ENCODE measurements at regions not wholly inside any gene's neighbourhood (a gene's known extent, or its start where the extent isn't known, plus 50 kb on each side); places are given as distances from the start of the nearest gene placed in this dataset.
"Not testable (repeated sequence)": the region's sequence is repeated elsewhere in the genome, so short reads cannot be mapped to it uniquely, and the experiment has no call there.

- no peaks in the 10 kb centered on the region for H3K4me1 ChIP-seq
- H3K27ac ChIP-seq = no peak overlapping the region
- intact Hi-C loops (cut with DNase I; ENCODE audit: low total_unique reads) = no loop called here
- H3K36me3 ChIP-seq = no peaks in the 10 kb centered on the region
- no peak for DNase-seq (ENCODE audit: low spot score in 2 of 2)
- no peaks in the 10 kb centered on the region for H3K27me3 ChIP-seq
- H3K4me3 ChIP-seq = no peak overlapping the region
- TF ChIP-seq CTCF (IDR thresholded peaks at IDR 0.05) = no peak
- TF ChIP-seq POLR2A (IDR thresholded peaks at IDR 0.05) = no peak
- no peak for TF ChIP-seq POLR2AphosphoS5 (IDR thresholded peaks at IDR 0.05)
- H3K9me3 ChIP-seq = no peaks in the 10 kb centered on the region
Observed at GRCh38 chr5:3092211-3092610, 340.7 kb upstream of the IRX2 start.

- intact Hi-C loops (cut with DNase I; ENCODE audit: low total_unique reads) = no loop called here
- Histone ChIP-seq H3K9me3 (no peaks in the 10 kb centered on the region), H3K4me3 (no peak overlapping the region), H3K27ac (no peak overlapping the region), H3K4me1 (no peaks in the 10 kb centered on the region), H3K27me3 (no peaks in the 10 kb centered on the region), H3K36me3 (no peaks in the 10 kb centered on the region)
- no peak for DNase-seq (ENCODE audit: low spot score in 2 of 2)
- no peak for TF ChIP-seq CTCF (IDR thresholded peaks at IDR 0.05)
- TF ChIP-seq POLR2AphosphoS5 (IDR thresholded peaks at IDR 0.05) = no peak
- no peak for TF ChIP-seq POLR2A (IDR thresholded peaks at IDR 0.05)
Observed at GRCh38 chr5:3091040-3091774, 339.7 kb upstream of the IRX2 start.

GRCh38 chr5:3090305-3090704, 338.8 kb upstream of the IRX2 start:
- H3K27me3 ChIP-seq; H3K4me3 ChIP-seq; H3K36me3 ChIP-seq; H3K9me3 ChIP-seq; intact Hi-C loops (cut with DNase I; ENCODE audit: low total_unique reads); H3K27ac ChIP-seq; DNase-seq (ENCODE audit: low spot score in 2 of 2); H3K4me1 ChIP-seq: not testable (repeated sequence)

- no peak overlapping the region for H3K27ac ChIP-seq
- intact Hi-C loops (cut with DNase I; ENCODE audit: low total_unique reads) = no loop called here
- no peak for DNase-seq (ENCODE audit: low spot score in 2 of 2)
- no peaks in the 10 kb centered on the region for H3K27me3 ChIP-seq
- no peaks in the 10 kb centered on the region for H3K36me3 ChIP-seq
- H3K9me3 ChIP-seq = peaks cover under 1 to 18% of the 10 kb centered on the region in 2 donors
- H3K4me1 ChIP-seq = no peaks in the 10 kb centered on the region
- no peak overlapping the region for H3K4me3 ChIP-seq
- no peak for TF ChIP-seq POLR2A (IDR thresholded peaks at IDR 0.05)
- no peak for TF ChIP-seq CTCF (IDR thresholded peaks at IDR 0.05)
- TF ChIP-seq POLR2AphosphoS5 (IDR thresholded peaks at IDR 0.05) = no peak
Observed at GRCh38 chr5:3080366-3080765, 328.9 kb upstream of the IRX2 start.

GRCh38 chr5:3077684-3078083, 326.2 kb upstream of the IRX2 start:
- TF ChIP-seq CTCF (IDR thresholded peaks at IDR 0.05) (no peak), POLR2A (IDR thresholded peaks at IDR 0.05) (no peak), POLR2AphosphoS5 (IDR thresholded peaks at IDR 0.05) (no peak)
- H3K27ac ChIP-seq = no peak overlapping the region
- intact Hi-C loops (cut with DNase I; ENCODE audit: low total_unique reads) = no loop called here
- H3K27me3 ChIP-seq = no peaks in the 10 kb centered on the region
- H3K9me3 ChIP-seq = peaks cover 9 to 37% of the 10 kb centered on the region in 2 donors
- no peak overlapping the region for H3K4me3 ChIP-seq
- H3K36me3 ChIP-seq = no peaks in the 10 kb centered on the region
- H3K4me1 ChIP-seq = no peaks in the 10 kb centered on the region
- no peak for DNase-seq (ENCODE audit: low spot score in 2 of 2)

Measured in breast epithelium (tissue), 4 donors.